GM12878 (cell line): ENCODE measurements at regions not wholly inside any gene's neighbourhood (a gene's known extent, or its start where the extent isn't known, plus 50 kb on each side); places are given as distances from the start of the nearest gene placed in this dataset.

Source experiments
- ATAC-seq: fragments of 200-7000 bp; cut with Tn5 transposase; 3 replicates; pipeline ENCODE4 v1.9.1; 2020; ENCODE audit warnings: mild to moderate bottlenecking, moderate library complexity
- BruUV-seq: library from RNA; stranded (reverse); fragments of 400-500 nt; replicated peaks from 2 replicates; lab custom pipeline; 2021; lab: Mats Ljungman, UMichigan
- CTCF ChIA-PET: fragments of 300-600 bp; sonication (Branson Sonifier 250); formaldehyde crosslinking; extraction: SDS; loops from one replicate; lab custom pipeline; 2021; ENCODE audit warnings: inconsistent platforms; lab: Yijun Ruan, JAX
- POLR2A ChIA-PET: fragments of 350-600 bp; formaldehyde crosslinking; extraction: SDS; loops from one replicate; lab custom pipeline; 2021; ENCODE audit warnings: inconsistent platforms; lab: Charles Lee
- RAD21 ChIA-PET: fragments of 300-600 bp; sonication (Branson Sonifier 250); formaldehyde crosslinking; loops from one replicate; lab custom pipeline; 2023; ENCODE audit warnings: antibody characterized with exemption; ENCODE audit not compliant: unreplicated experiment; lab: Charles Lee
- SMC1A ChIA-PET: fragments of 300-600 bp; sonication (Branson Sonifier 250); formaldehyde crosslinking; loops from one replicate; lab custom pipeline; 2023; ENCODE audit not compliant: unreplicated experiment, uncharacterized antibody; lab: Charles Lee
- DNase-seq: peaks from one replicate; pipeline ENCODE4 v3.0.0-alpha.2; 2011; ENCODE audit warnings: low read depth, low spot score
- FAIRE-seq: peaks from 3 replicates; lab custom pipeline; 2011; peaks lifted over from hg19 to GRCh38; lab: Jason Lieb, UNC
- H2AFZ ChIP-seq: 2 replicates; pipeline ENCODE4 v1.6.0; 2011; ENCODE audit warnings: low read depth, low read length, control low read depth; ENCODE audit not compliant: control insufficient read depth
- H3K27ac ChIP-seq: 2 replicates; pipeline ENCODE4 v1.5.1; 2011; ENCODE audit warnings: control low read depth; ENCODE audit not compliant: control insufficient read depth, insufficient read depth
- H3K27me3 ChIP-seq, 2 experiments: replicated peaks in 1 of 2; 2 replicates each; pipeline versions ENCODE4 v1.6.0 to v1.6.1; 2011; ENCODE audit warnings: low read length in 1 of 2; ENCODE audit not compliant: control insufficient read depth in 2 of 2, insufficient read depth in 2 of 2
- H3K36me3 ChIP-seq, 2 experiments: 2 replicates each; pipeline ENCODE4 v1.5.1; 2011; ENCODE audit warnings: low read length in 1 of 2; ENCODE audit not compliant: control insufficient read depth in 2 of 2, insufficient read depth in 2 of 2
- H3K4me1 ChIP-seq: 2 replicates; pipeline ENCODE4 v1.6.1; 2011; ENCODE audit warnings: mild to moderate bottlenecking, low read length, moderate library complexity, mixed read lengths; ENCODE audit not compliant: control insufficient read depth, insufficient read depth
- H3K4me2 ChIP-seq: 2 replicates; pipeline ENCODE4 v1.6.0; 2011; ENCODE audit warnings: control low read depth; ENCODE audit not compliant: control insufficient read depth, insufficient read depth
- H3K4me3 ChIP-seq: fragments of 200-600 bp; sonication (generic); 2 replicates; pipeline ENCODE4 v1.5.1; 2016
- H3K79me2 ChIP-seq: 2 replicates; pipeline ENCODE4 v1.6.0; 2011; ENCODE audit warnings: low read length; ENCODE audit not compliant: control insufficient read depth, insufficient read depth
- H3K9ac ChIP-seq: 2 replicates; pipeline ENCODE4 v1.8.0; 2011; ENCODE audit warnings: low read length, control low read depth, mixed read lengths; ENCODE audit not compliant: control insufficient read depth, insufficient read depth
- H3K9me3 ChIP-seq: replicated peaks from 3 replicates; pipeline ENCODE4 v1.5.1; 2011; ENCODE audit warnings: mild to moderate bottlenecking, low read length; ENCODE audit not compliant: control insufficient read depth, insufficient read depth
- H4K20me1 ChIP-seq: 2 replicates; pipeline ENCODE4 v1.6.0; 2011; ENCODE audit not compliant: control insufficient read depth, insufficient read depth
- ATF7 ChIP-seq: fragments of 450-650 bp; IDR thresholded peaks from 2 replicates; pipeline ENCODE4 v1.6.1; 2016; ENCODE audit warnings: low read depth, mild to moderate bottlenecking
- BCL11A ChIP-seq: IDR thresholded peaks from 2 replicates; pipeline ENCODE4 v1.6.1; 2011; ENCODE audit warnings: low read depth, low read length
- BHLHE40 ChIP-seq, 2 experiments: fragments of 450-650 bp in 1 of 2; IDR thresholded peaks; 2 replicates each; pipeline ENCODE4 v1.6.1; 2011 to 2017; ENCODE audit warnings: low read depth in 2 of 2, borderline replicate concordance in 1 of 2, improper control_type of control experiment in 1 of 2, low read length in 1 of 2, mild to moderate bottlenecking in 1 of 2
- SUPT20H ChIP-seq: IDR thresholded peaks from 2 replicates; pipeline ENCODE4 v1.6.1; 2011; ENCODE audit warnings: low read depth, mild to moderate bottlenecking, low read length, moderate library complexity, borderline replicate concordance; ENCODE audit not compliant: control insufficient read depth
- ZNF24 ChIP-seq: fragments of 450-650 bp; IDR thresholded peaks from 2 replicates; pipeline ENCODE4 v1.6.1; 2017; ENCODE audit warnings: antibody characterized with exemption, mild to moderate bottlenecking
- WGBS: methylation state at CpG from one replicate; pipeline ENCODE4 v1.1.6; 2016; ENCODE audit warnings: low lambda C conversion rate; ENCODE audit not compliant: insufficient replicate concordance, insufficient coverage; ENCODE audit errors: missing lambda C conversion rate; 5-methylcytosine and 5-hydroxymethylcytosine counted together
- in situ Hi-C: fragments of 300-500 bp; cut with MboI; formaldehyde crosslinking; loops from 9 replicates; pipeline ENCODE4 v1.14.3; 2018; ENCODE audit warnings: mixed read lengths
- intact Hi-C: fragments of 100-400 bp; cut with micrococcal nuclease; formaldehyde crosslinking; loops from one replicate; pipeline ENCODE4 v1.14.2; 2022; ENCODE audit not compliant: unreplicated experiment

- BruUV-seq, result no TSS peak
- ChIA-PET SMC1A (interaction anchor here (0.8 kb wide), 2 partner anchors 13 to 79 kb away, joined by 3 read pairs; no protein-coding TSS in a partner anchor), POLR2A (no interaction called here), RAD21 (no interaction called here), CTCF (interaction anchor here (0.7 to 1.6 kb wide), 2 partner anchors 74 to 220 kb away, joined by 3 to 5 read pairs; no protein-coding TSS in a partner anchor)
- TF ChIP-seq BHLHE40 (IDR thresholded peaks at IDR 0.05; ENCODE audit: borderline replicate concordance in 1 of 2, low read depth in 2 of 2, low read length in 1 of 2) (no peak), SUPT20H (no peak), BCL11A (no peak)
- H3K79me2 ChIP-seq, result no peaks in the 10 kb centered on the region
- no peak overlapping the region for H3K4me2 ChIP-seq
- no peak for ATAC-seq
- H3K27ac ChIP-seq, result no peak overlapping the region
- no peaks in the 10 kb centered on the region for H3K27me3 ChIP-seq
- 0% methylated on average over 1 of the region's 1 CpG for WGBS
- FAIRE-seq, result no peak
- DNase-seq, result no peak
- intact Hi-C loops (no loop called here), in situ Hi-C loops (no loop called here)
- no peak overlapping the region for H3K9ac ChIP-seq
- H2AFZ ChIP-seq, result no peak overlapping the region
- H3K4me3 ChIP-seq, result no peak overlapping the region
- no peaks in the 10 kb centered on the region for H3K36me3 ChIP-seq
- H3K4me1 ChIP-seq, result no peaks in the 10 kb centered on the region
- no peaks in the 10 kb centered on the region for H4K20me1 ChIP-seq
- H3K9me3 ChIP-seq, result no peaks in the 10 kb centered on the region
Measured at GRCh38 chr6:84348801-84349200, 121.4 kb upstream of the CEP162 start.

GRCh38 chr6:84346372-84346771 lies 118.9 kb upstream of the CEP162 start:
- no peaks in the 10 kb centered on the region for H4K20me1 ChIP-seq
- RAD21 ChIA-PET, result interaction anchor here (2.2 kb wide), 1 partner anchor 76 kb away, joined by 5 read pairs; no protein-coding TSS in a partner anchor
- H3K79me2 ChIP-seq, result no peaks in the 10 kb centered on the region
- CTCF ChIA-PET, result interaction anchor here (0.6 to 1.7 kb wide), 7 partner anchors 8 to 221 kb away, joined by 3 to 8 read pairs (median 3); no protein-coding TSS in a partner anchor
- H3K9me3 ChIP-seq, result no peaks in the 10 kb centered on the region; the same call in 2 of the 3 replicates
- no peak overlapping the region for H3K27ac ChIP-seq
- intact Hi-C loops (no loop called here), in situ Hi-C loops (no loop called here)
- no peak overlapping the region for H3K9ac ChIP-seq
- DNase-seq (no peak), FAIRE-seq (no peak), ATAC-seq (peak; percentile 33; the same call in 1 of the 3 replicates)
- POLR2A ChIA-PET, result interaction anchor here (0.7 kb wide), 1 partner anchor 18 kb away, joined by 3 read pairs; no protein-coding TSS in a partner anchor
- H3K27me3 ChIP-seq, result no peaks in the 10 kb centered on the region
- H3K36me3 ChIP-seq, result no peaks in the 10 kb centered on the region
- BruUV-seq, result no TSS peak
- H3K4me2 ChIP-seq, result no peak overlapping the region
- no peaks in the 10 kb centered on the region for H3K4me1 ChIP-seq
- SMC1A ChIA-PET, result interaction anchor here (0.9 to 2.9 kb wide), 6 partner anchors 10 to 80 kb away, joined by 3 to 21 read pairs (median 6); no protein-coding TSS in a partner anchor
- no peak overlapping the region for H2AFZ ChIP-seq
- TF ChIP-seq ZNF24 (0 out of 2 replicates have a peak, but pooled peaks have one; percentile 21), ATF7 (no peak)
- TF ChIP-seq, all 136 proteins: peak for 1
- H3K4me3 ChIP-seq, result no peak overlapping the region
